Hematopoietic multipotent progenitor cell treated with erythropoietin and hydrocortisone succinate and interleukin-3 and kit ligand, for 4 days (in vitro differentiated cells): ENCODE measurements at regions not wholly inside any gene's neighbourhood (a gene's known extent, or its start where the extent isn't known, plus 50 kb on each side); places are given as distances from the start of the nearest gene placed in this dataset.

Experiments used
- DNase-seq: peaks from one replicate; pipeline ENCODE4 v3.0.0-alpha.2; 2015

GRCh38 chr9:21565155-21565554, 83.0 kb upstream of the IFNE start:
- DNase-seq: no peak

- no peak for DNase-seq
Observed at GRCh38 chr9:21567926-21568325, 85.8 kb upstream of the IFNE start.

GRCh38 chr9:21568484-21568883, 86.4 kb upstream of the IFNE start:
- no peak for DNase-seq

- no peak for DNase-seq
Observed at GRCh38 chr9:21569721-21570120, 87.6 kb upstream of the IFNE start.

- DNase-seq: no peak
Observed at GRCh38 chr9:21570643-21571275, 88.6 kb upstream of the IFNE start.

GRCh38 chr9:21574261-21574660, 92.1 kb upstream of the IFNE start:
- no peak for DNase-seq

GRCh38 chr9:21576331-21577189, 94.4 kb upstream of the IFNE start:
- peak; percentile 7 for DNase-seq

- DNase-seq: peak; percentile 12
Observed at GRCh38 chr9:21579247-21579671, 97.1 kb upstream of the IFNE start.

- DNase-seq: no peak
Observed at GRCh38 chr9:21579743-21580142, 97.6 kb upstream of the IFNE start.

GRCh38 chr9:21580636-21581378, 98.7 kb upstream of the IFNE start:
- DNase-seq: no peak

- DNase-seq: no peak
Observed at GRCh38 chr9:21583628-21584377, 101.7 kb upstream of the IFNE start.

GRCh38 chr9:21584890-21585289, 102.8 kb upstream of the IFNE start:
- no peak for DNase-seq

GRCh38 chr9:21585756-21586752, 103.9 kb upstream of the IFNE start:
- DNase-seq: no peak

- no peak for DNase-seq
Observed at GRCh38 chr9:21589344-21590056, 107.4 kb upstream of the IFNE start.

GRCh38 chr9:21590058-21590996, 108.2 kb upstream of the IFNE start:
- DNase-seq: no peak

- peak; percentile 63 for DNase-seq
Observed at GRCh38 chr9:21591221-21592062, 109.3 kb upstream of the IFNE start.

- DNase-seq: no peak
Observed at GRCh38 chr9:21592063-21592338, 109.9 kb upstream of the IFNE start.

GRCh38 chr9:21597284-21597683, 115.2 kb upstream of the IFNE start:
- no peak for DNase-seq

- no peak for DNase-seq
Observed at GRCh38 chr9:21598749-21599148, 116.6 kb upstream of the IFNE start.
